Activated naive CD4-positive, alpha-beta T cell treated with anti-CD3 and anti-CD28 coated beads, Interleukin-2, amount 10 ng/mL, durations not matched to agents 7 days and 5 days (primary cell): ENCODE measurements at regions not wholly inside any gene's neighbourhood (a gene's known extent, or its start where the extent isn't known, plus 50 kb on each side); places are given as distances from the start of the nearest gene placed in this dataset.

Source experiments
- CTCF ChIA-PET: fragments of 350-600 bp; sonication (Branson Sonifier 250); formaldehyde crosslinking; loops from one replicate; lab custom pipeline; 2021; ENCODE audit warnings: antibody characterized with exemption; lab: Charles Lee
- DNase-seq: peaks from one replicate; pipeline ENCODE4 v3.0.0-alpha.2; 2020
- H3K27ac Mint-ChIP-seq: one replicate; pipeline ENCODE4 v1.8.0; 2021; ENCODE audit warnings: mild to moderate bottlenecking, moderate library complexity, mixed read lengths
- H3K27me3 Mint-ChIP-seq: one replicate; pipeline ENCODE4 v1.8.0; 2021; ENCODE audit warnings: mild to moderate bottlenecking, mixed read lengths
- H3K36me3 Mint-ChIP-seq: one replicate; pipeline ENCODE4 v1.8.0; 2021; ENCODE audit warnings: mixed read lengths
- H3K4me1 Mint-ChIP-seq: one replicate; pipeline ENCODE4 v1.8.0; 2021; ENCODE audit warnings: mixed read lengths
- H3K4me3 Mint-ChIP-seq: one replicate; pipeline ENCODE4 v1.8.0; 2021; ENCODE audit warnings: mild to moderate bottlenecking, moderate library complexity, mixed read lengths
- H3K9me3 Mint-ChIP-seq: one replicate; pipeline ENCODE4 v1.8.0; 2021; ENCODE audit warnings: mixed read lengths

- DNase-seq, result no peak
- H3K27ac Mint-ChIP-seq, result no peak overlapping the region
- H3K9me3 Mint-ChIP-seq, result no peaks in the 10 kb centered on the region
- H3K4me1 Mint-ChIP-seq, result no peaks in the 10 kb centered on the region
- H3K36me3 Mint-ChIP-seq, result no peaks in the 10 kb centered on the region
- H3K4me3 Mint-ChIP-seq, result no peak overlapping the region
- CTCF ChIA-PET, result no interaction called here
- no peaks in the 10 kb centered on the region for H3K27me3 Mint-ChIP-seq
These were observed 199.1 kb upstream of the NRP1 start for GRCh38 chr10:33533612-33534011.

DNA sequence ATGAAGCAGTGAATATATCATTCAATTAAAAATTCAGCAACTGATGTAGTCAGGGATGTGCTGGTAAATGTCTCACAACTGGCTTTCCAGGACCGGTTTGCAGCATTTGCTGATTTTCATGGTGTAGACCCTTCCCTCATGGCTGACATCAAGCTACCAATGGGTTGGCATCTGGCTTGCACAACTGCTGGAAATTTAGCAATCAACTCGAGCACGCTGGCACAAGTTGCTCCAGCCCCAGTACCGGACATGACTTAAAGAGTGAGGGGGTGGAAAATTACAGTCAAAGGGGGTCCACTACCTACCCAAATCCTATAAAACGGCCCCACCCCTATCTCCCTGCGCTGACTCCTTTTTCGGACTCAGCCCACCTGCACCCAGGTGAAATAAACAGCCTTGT lies 198.4 kb upstream of the NRP1 start:
- H3K36me3 Mint-ChIP-seq, result no peaks in the 10 kb centered on the region
- no peak overlapping the region for H3K4me3 Mint-ChIP-seq
- no peaks in the 10 kb centered on the region for H3K4me1 Mint-ChIP-seq
- no peak for DNase-seq
- no peaks in the 10 kb centered on the region for H3K27me3 Mint-ChIP-seq
- no peaks in the 10 kb centered on the region for H3K9me3 Mint-ChIP-seq
- CTCF ChIA-PET, result no interaction called here
- no peak overlapping the region for H3K27ac Mint-ChIP-seq

GRCh38 chr10:33529234-33529633 lies 194.8 kb upstream of the NRP1 start:
- CTCF ChIA-PET, result no interaction called here
- no peak for DNase-seq
- Mint-ChIP-seq H3K27ac (no peak overlapping the region), H3K36me3 (no peaks in the 10 kb centered on the region), H3K9me3 (no peaks in the 10 kb centered on the region), H3K27me3 (no peaks in the 10 kb centered on the region), H3K4me1 (no peaks in the 10 kb centered on the region), H3K4me3 (no peak overlapping the region)

GRCh38 chr10:33524966-33525365 lies 190.5 kb upstream of the NRP1 start:
- CTCF ChIA-PET, result no interaction called here
- Mint-ChIP-seq H3K4me3 (no peak overlapping the region), H3K27ac (no peak overlapping the region), H3K9me3 (no peaks in the 10 kb centered on the region), H3K4me1 (no peaks in the 10 kb centered on the region), H3K27me3 (no peaks in the 10 kb centered on the region), H3K36me3 (no peaks in the 10 kb centered on the region)
- no peak for DNase-seq

GRCh38 chr10:33524041-33524440 lies 189.6 kb upstream of the NRP1 start:
- Mint-ChIP-seq H3K4me1 (no peaks in the 10 kb centered on the region), H3K4me3 (no peak overlapping the region), H3K9me3 (no peaks in the 10 kb centered on the region), H3K27ac (no peak overlapping the region), H3K36me3 (no peaks in the 10 kb centered on the region), H3K27me3 (no peaks in the 10 kb centered on the region)
- CTCF ChIA-PET, result no interaction called here
- no peak for DNase-seq

DNA sequence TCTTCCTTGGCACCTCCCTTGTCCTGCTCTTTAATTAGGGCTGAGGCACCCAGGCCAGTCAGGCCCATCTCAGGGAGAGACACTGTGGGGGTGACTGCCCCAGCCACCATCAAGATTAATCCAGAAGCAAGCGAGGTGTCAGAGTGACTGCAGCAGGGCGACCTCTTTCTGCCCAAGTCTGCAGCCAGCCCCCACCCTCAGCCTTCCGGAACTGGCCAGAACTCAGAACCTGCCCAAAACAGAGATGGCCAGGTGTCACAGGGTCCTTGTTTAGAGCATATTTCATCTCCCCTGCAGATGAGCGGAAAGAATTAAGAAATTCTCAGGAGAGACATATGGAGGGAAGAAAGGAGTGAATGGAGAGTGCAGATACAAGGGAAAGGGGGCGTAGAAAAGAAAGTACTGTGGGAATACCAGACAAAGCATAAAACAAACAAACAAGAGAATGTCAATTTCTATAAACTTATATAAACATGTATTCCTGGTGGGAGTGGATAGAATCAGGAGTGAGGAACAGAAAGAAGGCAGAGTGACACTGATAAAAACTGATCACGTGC lies 188.8 kb upstream of the NRP1 start:
- no peak for DNase-seq
- H3K4me3 Mint-ChIP-seq, result no peak overlapping the region

DNA sequence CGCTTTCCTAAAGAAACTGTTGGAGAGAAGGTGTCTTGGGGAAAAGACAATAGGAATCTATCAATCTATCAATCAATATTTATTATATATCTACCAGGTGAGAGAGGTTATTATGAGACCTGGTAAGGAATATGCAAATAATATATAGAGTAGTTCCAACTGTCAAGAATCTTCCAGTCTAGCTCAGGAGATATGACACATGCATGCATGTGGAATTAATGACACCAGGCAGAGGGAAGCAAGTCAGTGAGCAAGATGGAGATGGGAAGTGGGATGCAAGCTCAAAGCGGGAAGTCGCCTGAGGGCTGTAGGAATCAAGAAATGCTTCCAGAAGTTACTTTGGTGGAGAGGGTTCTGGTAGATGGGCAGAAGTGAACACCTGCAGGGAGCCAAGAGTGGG lies 187.4 kb upstream of the NRP1 start:
- Mint-ChIP-seq H3K4me1 (no peaks in the 10 kb centered on the region), H3K36me3 (no peaks in the 10 kb centered on the region), H3K27me3 (no peaks in the 10 kb centered on the region), H3K9me3 (no peaks in the 10 kb centered on the region), H3K4me3 (no peak overlapping the region), H3K27ac (no peak overlapping the region)
- CTCF ChIA-PET, result no interaction called here
- DNase-seq, result no peak

More for the DNA sequence above, 188.8 kb upstream of the NRP1 start:
- H3K27me3 Mint-ChIP-seq, result no peaks in the 10 kb centered on the region
- CTCF ChIA-PET, result no interaction called here
- H3K27ac Mint-ChIP-seq, result no peak overlapping the region
- H3K36me3 Mint-ChIP-seq, result no peaks in the 10 kb centered on the region
- no peaks in the 10 kb centered on the region for H3K9me3 Mint-ChIP-seq
- H3K4me1 Mint-ChIP-seq, result no peaks in the 10 kb centered on the region

- Mint-ChIP-seq H3K4me1 (no peaks in the 10 kb centered on the region), H3K9me3 (no peaks in the 10 kb centered on the region), H3K36me3 (no peaks in the 10 kb centered on the region), H3K27me3 (no peaks in the 10 kb centered on the region), H3K4me3 (no peak overlapping the region), H3K27ac (no peak overlapping the region)
- CTCF ChIA-PET, result no interaction called here
- no peak for DNase-seq
These were observed 186.6 kb upstream of the NRP1 start for GRCh38 chr10:33521062-33521461.

- Mint-ChIP-seq H3K36me3 (no peaks in the 10 kb centered on the region), H3K27ac (no peak overlapping the region), H3K9me3 (no peaks in the 10 kb centered on the region), H3K27me3 (no peaks in the 10 kb centered on the region), H3K4me1 (no peaks in the 10 kb centered on the region), H3K4me3 (no peak overlapping the region)
- CTCF ChIA-PET, result no interaction called here
- no peak for DNase-seq
These were observed 185.8 kb upstream of the NRP1 start for GRCh38 chr10:33520223-33520622.

- Mint-ChIP-seq H3K4me3 (no peak overlapping the region), H3K27me3 (no peaks in the 10 kb centered on the region), H3K4me1 (no peaks in the 10 kb centered on the region), H3K27ac (no peak overlapping the region), H3K36me3 (no peaks in the 10 kb centered on the region), H3K9me3 (no peaks in the 10 kb centered on the region)
- CTCF ChIA-PET, result no interaction called here
- no peak for DNase-seq
These were observed 184.8 kb upstream of the NRP1 start for GRCh38 chr10:33519130-33519860.

- H3K4me1 Mint-ChIP-seq, result no peaks in the 10 kb centered on the region
- H3K4me3 Mint-ChIP-seq, result no peak overlapping the region
- H3K9me3 Mint-ChIP-seq, result no peaks in the 10 kb centered on the region
- no peak overlapping the region for H3K27ac Mint-ChIP-seq
- no peak for DNase-seq
- CTCF ChIA-PET, result no interaction called here
- H3K27me3 Mint-ChIP-seq, result no peaks in the 10 kb centered on the region
- H3K36me3 Mint-ChIP-seq, result no peaks in the 10 kb centered on the region
These were observed 175.7 kb upstream of the NRP1 start for GRCh38 chr10:33510206-33510605.

GRCh38 chr10:33509231-33509831 lies 174.9 kb upstream of the NRP1 start:
- CTCF ChIA-PET, result no interaction called here
- Mint-ChIP-seq H3K27ac (no peak overlapping the region), H3K36me3 (no peaks in the 10 kb centered on the region), H3K27me3 (no peaks in the 10 kb centered on the region), H3K9me3 (no peaks in the 10 kb centered on the region), H3K4me1 (no peaks in the 10 kb centered on the region), H3K4me3 (no peak overlapping the region)
- DNase-seq, result no peak

- no peak overlapping the region for H3K27ac Mint-ChIP-seq
- H3K36me3 Mint-ChIP-seq, result no peaks in the 10 kb centered on the region
- CTCF ChIA-PET, result no interaction called here
- H3K4me3 Mint-ChIP-seq, result no peak overlapping the region
- H3K4me1 Mint-ChIP-seq, result no peaks in the 10 kb centered on the region
- H3K9me3 Mint-ChIP-seq, result no peaks in the 10 kb centered on the region
- H3K27me3 Mint-ChIP-seq, result no peaks in the 10 kb centered on the region
- no peak for DNase-seq
These were observed 173.4 kb upstream of the NRP1 start for GRCh38 chr10:33507662-33508425.

GRCh38 chr10:33506838-33507661 lies 172.6 kb upstream of the NRP1 start:
- H3K4me1 Mint-ChIP-seq, result no peaks in the 10 kb centered on the region
- H3K4me3 Mint-ChIP-seq, result no peak overlapping the region
- H3K9me3 Mint-ChIP-seq, result no peaks in the 10 kb centered on the region
- H3K36me3 Mint-ChIP-seq, result no peaks in the 10 kb centered on the region
- H3K27me3 Mint-ChIP-seq, result no peaks in the 10 kb centered on the region
- CTCF ChIA-PET, result no interaction called here
- H3K27ac Mint-ChIP-seq, result no peak overlapping the region
- no peak for DNase-seq
